SK-N-SH (cell line): ENCODE measurements at regions not wholly inside any gene's neighbourhood (a gene's known extent, or its start where the extent isn't known, plus 50 kb on each side); places are given as distances from the start of the nearest gene placed in this dataset.

Experiments
- CTCF ChIA-PET: fragments of 300-600, 350-600 bp; formaldehyde crosslinking; extraction: SDS; loops from one replicate; lab custom pipeline; 2021; lab: Yijun Ruan, JAX
- POLR2A ChIA-PET: fragments of 350-600 bp; sonication (Branson Sonifier 250); formaldehyde crosslinking; extraction: SDS; loops from one replicate; lab custom pipeline; 2020; ENCODE audit warnings: antibody characterized with exemption, inconsistent platforms; lab: Yijun Ruan, JAX
- DNase-seq: peaks from one replicate; pipeline ENCODE4 v3.0.0; 2012
- H2AFZ ChIP-seq: fragments of 200-600 bp; sonication (generic); 2 replicates; pipeline ENCODE4 v1.8.1; 2016; ENCODE audit warnings: antibody characterized with exemption, mild to moderate bottlenecking, low read depth
- H3F3A ChIP-seq: fragments of 200-600 bp; sonication (generic); replicated peaks from 2 replicates; pipeline ENCODE3; 2016; ENCODE audit warnings: antibody characterized with exemption, mild to moderate bottlenecking; ENCODE audit not compliant: insufficient read depth
- H3K27ac ChIP-seq, 2 experiments: fragments of 200-500 bp in 1 of 2; fragments of 200-600 bp in 1 of 2; sonication (Bioruptor generic) in 1 of 2; sonication (generic), shearing (Covaris generic) in 1 of 2; 2 replicates each; pipeline versions ENCODE4 v1.5.1 to v1.6.1; 2014 to 2016; ENCODE audit warnings: low read depth in 2 of 2, inconsistent platforms in 1 of 2, low read length in 1 of 2, mild to moderate bottlenecking in 1 of 2, mixed read lengths in 1 of 2
- H3K27me3 ChIP-seq: fragments of 200-600 bp; sonication (generic), shearing (Covaris generic); 2 replicates; pipeline ENCODE4 v1.6.1; 2016; ENCODE audit warnings: mixed run types; ENCODE audit not compliant: insufficient read depth
- H3K36me3 ChIP-seq, 2 experiments: fragments of 200-500 bp in 1 of 2; fragments of 200-600 bp in 1 of 2; sonication (Bioruptor generic) in 1 of 2; sonication (generic) in 1 of 2; replicated peaks in 1 of 2; 2 replicates each; pipeline versions ENCODE3 to v1.5.1; 2014 to 2016; ENCODE audit warnings: low read length in 1 of 2, mild to moderate bottlenecking in 1 of 2; ENCODE audit not compliant: insufficient read depth in 2 of 2, control insufficient read depth in 1 of 2
- H3K4me1 ChIP-seq, 2 experiments: fragments of 200-500 bp in 1 of 2; fragments of 200-600 bp in 1 of 2; sonication (Bioruptor generic) in 1 of 2; sonication (generic), shearing (Covaris generic) in 1 of 2; 2 replicates each; pipeline versions ENCODE4 v1.5.1 to v1.6.1; 2014 to 2016; ENCODE audit warnings: low read depth in 1 of 2, low read length in 1 of 2, mixed run types in 1 of 2; ENCODE audit not compliant: insufficient read depth in 2 of 2, control insufficient read depth in 1 of 2
- H3K4me2 ChIP-seq: fragments of 200-600 bp; sonication (generic), shearing (Covaris generic); 2 replicates; pipeline ENCODE4 v1.6.1; 2017; ENCODE audit warnings: mixed run types
- H3K4me3 ChIP-seq, 2 experiments: fragments of 200-500 bp in 1 of 2; fragments of 200-600 bp in 1 of 2; sonication (Bioruptor generic) in 1 of 2; sonication (generic), shearing (Covaris generic) in 1 of 2; 2 replicates each; pipeline versions ENCODE4 v1.5.1 to v1.8.1; 2014 to 2016; ENCODE audit warnings: low read depth in 2 of 2, inconsistent platforms in 1 of 2, low read length in 1 of 2, mild to moderate bottlenecking in 1 of 2, mixed read lengths in 1 of 2, moderate library complexity in 1 of 2
- H3K79me2 ChIP-seq: fragments of 200-600 bp; sonication (generic); 2 replicates; pipeline ENCODE4 v1.8.1; 2017; ENCODE audit warnings: mild to moderate bottlenecking; ENCODE audit not compliant: insufficient read depth
- H3K9ac ChIP-seq: fragments of 200-600 bp; sonication (generic); 2 replicates; pipeline ENCODE4 v1.6.1; 2017; ENCODE audit warnings: mixed run types
- H3K9me2 ChIP-seq: fragments of 200-600 bp; sonication (generic); 2 replicates; pipeline ENCODE4 v1.6.1; 2017; ENCODE audit warnings: mixed run types
- H3K9me3 ChIP-seq: fragments of 200-600 bp; sonication (generic); 2 replicates; pipeline ENCODE4 v1.6.1; 2017; ENCODE audit warnings: mixed run types, mild to moderate bottlenecking, moderate library complexity
- H4K20me1 ChIP-seq: fragments of 200-600 bp; sonication (generic); 2 replicates; pipeline ENCODE4 v1.6.1; 2017; ENCODE audit warnings: mild to moderate bottlenecking, mixed run types; ENCODE audit not compliant: insufficient read depth
- CHD2 ChIP-seq: fragments of 150-350 bp; IDR thresholded peaks from 2 replicates; pipeline ENCODE4 v1.6.1; 2018; ENCODE audit warnings: low read length; ENCODE audit not compliant: partially characterized antibody
- ELF1 ChIP-seq: IDR thresholded peaks from 2 replicates; pipeline ENCODE4 v1.4.0; 2012
- GATA2 ChIP-seq: sonication (generic); formaldehyde crosslinking; IDR thresholded peaks from 2 replicates; pipeline ENCODE4 v1.5.0; 2020; ENCODE audit warnings: mild to moderate bottlenecking, missing genetic modification reagents
- MEF2A ChIP-seq: IDR thresholded peaks from 2 replicates; pipeline ENCODE4 v1.4.0; 2012; ENCODE audit warnings: low read depth, borderline replicate concordance
- NFIC ChIP-seq: IDR thresholded peaks from 2 replicates; pipeline ENCODE4 v1.4.0; 2012; ENCODE audit warnings: borderline replicate concordance
- NRF1 ChIP-seq: IDR thresholded peaks from 2 replicates; pipeline ENCODE4 v1.6.1; 2012; ENCODE audit warnings: low read depth, mild to moderate bottlenecking, low read length
- POLR2AphosphoS5 ChIP-seq: IDR thresholded peaks from 2 replicates; pipeline ENCODE4 v1.6.1; 2012; ENCODE audit warnings: low read depth, low read length
- RAD21 ChIP-seq: IDR thresholded peaks from 2 replicates; pipeline ENCODE4 v1.6.1; 2012; ENCODE audit warnings: mild to moderate bottlenecking, low read length
- RCOR1 ChIP-seq: fragments of 150-350 bp; IDR thresholded peaks from 2 replicates; pipeline ENCODE4 v1.6.1; 2017; ENCODE audit warnings: antibody characterized with exemption, low read length
- RXRA ChIP-seq: IDR thresholded peaks from 2 replicates; pipeline ENCODE4 v1.4.0; 2012; ENCODE audit warnings: low read depth, mild to moderate bottlenecking, borderline replicate concordance
- SIN3A ChIP-seq: IDR thresholded peaks from 2 replicates; pipeline ENCODE4 v1.6.1; 2012; ENCODE audit warnings: low read depth, mild to moderate bottlenecking, low read length, moderate library complexity, borderline replicate concordance
- TAF1 ChIP-seq: IDR thresholded peaks from 2 replicates; pipeline ENCODE4 v1.6.1; 2012; ENCODE audit warnings: low read depth, mild to moderate bottlenecking, low read length, moderate library complexity, borderline replicate concordance
- YY1 ChIP-seq: IDR thresholded peaks from 2 replicates; pipeline ENCODE4 v1.4.0; 2012; ENCODE audit warnings: low read depth, mild to moderate bottlenecking
- WGBS: methylation state at CpG from one replicate; pipeline ENCODE4 v1.1.6; 2017; ENCODE audit warnings: low lambda C conversion rate; 5-methylcytosine and 5-hydroxymethylcytosine counted together
- TF ChIP-seq, protein P1 (sequence below): IDR thresholded peaks from 2 replicates; pipeline ENCODE4 v1.4.0; 2012; ENCODE audit warnings: low read depth, borderline replicate concordance
- TF ChIP-seq, protein P2 (sequence below): IDR thresholded peaks from 2 replicates; pipeline ENCODE4 v1.4.0; 2012; ENCODE audit warnings: low read depth, borderline replicate concordance
- TF ChIP-seq, protein P3 (sequence below): fragments of 150-350 bp; IDR thresholded peaks from 2 replicates; pipeline ENCODE4 v1.6.1; 2016; ENCODE audit warnings: mild to moderate bottlenecking, low read depth, low read length

DNA sequence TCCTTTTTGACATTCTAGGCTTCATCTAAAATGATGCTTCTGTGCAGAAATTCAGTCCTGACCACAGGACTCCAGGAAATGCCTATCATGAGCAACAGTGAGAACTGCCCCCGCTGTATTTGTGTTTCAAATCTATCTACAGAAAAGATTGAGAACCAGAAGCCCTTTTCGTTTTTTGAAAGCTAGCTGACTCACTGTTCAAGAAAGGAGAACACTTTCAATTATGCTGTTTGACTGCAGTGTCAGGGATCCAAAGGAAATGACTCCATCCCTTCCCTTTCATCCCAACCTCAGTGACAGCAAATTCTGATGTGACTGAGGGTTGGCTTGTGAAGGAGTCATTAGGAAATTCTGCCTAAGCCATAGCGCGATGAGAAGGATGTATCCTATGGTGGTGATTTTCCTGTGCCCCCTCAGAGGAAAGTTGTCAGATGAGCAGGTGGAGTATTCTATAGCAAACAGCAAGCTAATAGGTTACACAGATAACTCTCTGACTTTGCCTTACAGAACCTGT lies 622.3 kb downstream of the TMEM114 start:
- Histone ChIP-seq H4K20me1 (no peaks in the 10 kb centered on the region), H3F3A (no peaks in the 10 kb centered on the region), H3K27ac (no peak overlapping the region), H3K36me3 (no peaks in the 10 kb centered on the region), H3K27me3 (no peaks in the 10 kb centered on the region), H2AFZ (no peak overlapping the region), H3K9me3 (no peaks in the 10 kb centered on the region), H3K9me2 (no peaks in the 10 kb centered on the region), H3K4me2 (no peak overlapping the region), H3K79me2 (no peaks in the 10 kb centered on the region), H3K9ac (no peak overlapping the region), H3K4me1 (no peaks in the 10 kb centered on the region), H3K4me3 (no peak overlapping the region)
- CTCF ChIA-PET = no interaction called here
- DNase-seq = no peak
- TF ChIP-seq, protein P1, sequence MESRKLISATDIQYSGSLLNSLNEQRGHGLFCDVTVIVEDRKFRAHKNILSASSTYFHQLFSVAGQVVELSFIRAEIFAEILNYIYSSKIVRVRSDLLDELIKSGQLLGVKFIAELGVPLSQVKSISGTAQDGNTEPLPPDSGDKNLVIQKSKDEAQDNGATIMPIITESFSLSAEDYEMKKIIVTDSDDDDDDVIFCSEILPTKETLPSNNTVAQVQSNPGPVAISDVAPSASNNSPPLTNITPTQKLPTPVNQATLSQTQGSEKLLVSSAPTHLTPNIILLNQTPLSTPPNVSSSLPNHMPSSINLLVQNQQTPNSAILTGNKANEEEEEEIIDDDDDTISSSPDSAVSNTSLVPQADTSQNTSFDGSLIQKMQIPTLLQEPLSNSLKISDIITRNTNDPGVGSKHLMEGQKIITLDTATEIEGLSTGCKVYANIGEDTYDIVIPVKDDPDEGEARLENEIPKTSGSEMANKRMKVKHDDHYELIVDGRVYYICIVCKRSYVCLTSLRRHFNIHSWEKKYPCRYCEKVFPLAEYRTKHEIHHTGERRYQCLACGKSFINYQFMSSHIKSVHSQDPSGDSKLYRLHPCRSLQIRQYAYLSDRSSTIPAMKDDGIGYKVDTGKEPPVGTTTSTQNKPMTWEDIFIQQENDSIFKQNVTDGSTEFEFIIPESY = no peak
- TF ChIP-seq ELF1 (no peak), NRF1 (no peak), CHD2 (no peak)
- TF ChIP-seq, protein P2, sequence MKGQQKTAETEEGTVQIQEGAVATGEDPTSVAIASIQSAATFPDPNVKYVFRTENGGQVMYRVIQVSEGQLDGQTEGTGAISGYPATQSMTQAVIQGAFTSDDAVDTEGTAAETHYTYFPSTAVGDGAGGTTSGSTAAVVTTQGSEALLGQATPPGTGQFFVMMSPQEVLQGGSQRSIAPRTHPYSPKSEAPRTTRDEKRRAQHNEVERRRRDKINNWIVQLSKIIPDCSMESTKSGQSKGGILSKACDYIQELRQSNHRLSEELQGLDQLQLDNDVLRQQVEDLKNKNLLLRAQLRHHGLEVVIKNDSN = no peak
- WGBS = 43% methylated on average over 4 of the region's 4 CpGs
- POLR2A ChIA-PET = no interaction called here

DNA sequence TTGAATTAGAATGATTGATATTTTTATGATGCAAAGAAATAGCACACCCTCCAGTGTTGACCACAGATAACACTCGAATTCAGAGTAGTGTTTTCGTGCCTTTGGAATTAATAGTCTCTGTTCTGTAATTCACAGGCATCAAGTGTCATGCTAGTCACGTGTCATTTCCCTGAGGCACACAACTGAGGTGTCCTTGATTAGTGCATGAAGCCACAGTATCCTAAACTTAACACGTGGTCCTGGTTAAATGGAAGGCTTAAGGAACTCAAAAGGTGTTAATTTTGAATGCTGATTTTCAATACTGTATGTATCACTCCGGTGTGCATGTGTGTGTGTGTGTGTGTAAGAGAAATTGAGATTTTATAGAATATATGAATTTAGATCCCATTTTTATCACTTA lies 625.6 kb downstream of the TMEM114 start:
- Histone ChIP-seq H3K9ac (no peak overlapping the region), H3K4me2 (no peak overlapping the region), H2AFZ (no peak overlapping the region), H4K20me1 (no peaks in the 10 kb centered on the region), H3K27ac (no peak overlapping the region), H3K27me3 (no peaks in the 10 kb centered on the region), H3K9me3 (no peaks in the 10 kb centered on the region), H3K79me2 (no peaks in the 10 kb centered on the region), H3K9me2 (no peaks in the 10 kb centered on the region), H3K4me1 (no peaks in the 10 kb centered on the region), H3K4me3 (no peak overlapping the region), H3F3A (no peaks in the 10 kb centered on the region), H3K36me3 (no peaks in the 10 kb centered on the region)
- TF ChIP-seq, protein P1 = no peak
- no peak for TF ChIP-seq SIN3A
- no peak for TF ChIP-seq MEF2A
- no peak for TF ChIP-seq GATA2 (CRISPR knock-in tag)
- no peak for TF ChIP-seq TAF1
- no peak for TF ChIP-seq RAD21
- no peak for TF ChIP-seq YY1
- TF ChIP-seq RCOR1 = no peak
- no peak for TF ChIP-seq POLR2AphosphoS5
- TF ChIP-seq, protein P3, sequence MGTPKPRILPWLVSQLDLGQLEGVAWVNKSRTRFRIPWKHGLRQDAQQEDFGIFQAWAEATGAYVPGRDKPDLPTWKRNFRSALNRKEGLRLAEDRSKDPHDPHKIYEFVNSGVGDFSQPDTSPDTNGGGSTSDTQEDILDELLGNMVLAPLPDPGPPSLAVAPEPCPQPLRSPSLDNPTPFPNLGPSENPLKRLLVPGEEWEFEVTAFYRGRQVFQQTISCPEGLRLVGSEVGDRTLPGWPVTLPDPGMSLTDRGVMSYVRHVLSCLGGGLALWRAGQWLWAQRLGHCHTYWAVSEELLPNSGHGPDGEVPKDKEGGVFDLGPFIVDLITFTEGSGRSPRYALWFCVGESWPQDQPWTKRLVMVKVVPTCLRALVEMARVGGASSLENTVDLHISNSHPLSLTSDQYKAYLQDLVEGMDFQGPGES = no peak
- TF ChIP-seq NFIC = no peak
- no peak for TF ChIP-seq RXRA
- POLR2A ChIA-PET = no interaction called here
- CTCF ChIA-PET = no interaction called here
- no peak for DNase-seq
- 9% methylated on average over 5 of the region's 5 CpGs for WGBS
